ENCODE measurements at regions not wholly inside any gene's neighbourhood (a gene's known extent, or its start where the extent isn't known, plus 50 kb on each side); places are given as distances from the start of the nearest gene placed in this dataset.
"Not testable (repeated sequence)": the region's sequence is repeated elsewhere in the genome, so short reads cannot be mapped to it uniquely, and the experiment has no call there.

GRCh38 chr6:119728935-119729334 is 379.4 kb upstream of the MAN1A1 start:
- H3K27ac ChIP-seq, result no peak overlapping the region
- no peaks in the 10 kb centered on the region for H3K4me1 ChIP-seq
- no peak overlapping the region for H3K4me3 ChIP-seq
- 87 to 91% methylated on average over 3 of the region's 3 CpGs for WGBS, 2 donors
- H3K36me3 ChIP-seq, result no peaks in the 10 kb centered on the region
- H3K27me3 ChIP-seq, result no peaks in the 10 kb centered on the region
- no peak for DNase-seq (ENCODE audit: low spot score in 2 of 2)
- no peaks in the 10 kb centered on the region for H3K9me3 ChIP-seq
- TF ChIP-seq CTCF (IDR thresholded peaks at IDR 0.05), result no peak
- no peak for TF ChIP-seq POLR2A (IDR thresholded peaks at IDR 0.05)
- TF ChIP-seq EP300 (IDR thresholded peaks at IDR 0.05), result no peak

- H3K27me3 ChIP-seq, result no peaks in the 10 kb centered on the region
- 82 to 89% methylated on average over 7 of the region's 7 CpGs for WGBS, 2 donors
Measured at GRCh38 chr6:119728220-119728750, 378.7 kb upstream of the MAN1A1 start.

GRCh38 chr6:119727504-119728219 is 378.1 kb upstream of the MAN1A1 start:
- no peak for DNase-seq (ENCODE audit: low spot score in 2 of 2)
- TF ChIP-seq POLR2A (IDR thresholded peaks at IDR 0.05) (no peak), EP300 (IDR thresholded peaks at IDR 0.05) (no peak), CTCF (IDR thresholded peaks at IDR 0.05) (no peak)
- Histone ChIP-seq H3K9me3 (peaks cover 0 to 4% (median 0%) of the 10 kb centered on the region in 4 donors), H3K4me1 (no peaks in the 10 kb centered on the region), H3K27me3 (no peaks in the 10 kb centered on the region), H3K27ac (no peak overlapping the region), H3K36me3 (no peaks in the 10 kb centered on the region), H3K4me3 (no peak overlapping the region)
- 65% methylated on average over 3 of the region's 3 CpGs for WGBS, 2 donors

More at GRCh38 chr6:119728220-119728750, 378.7 kb upstream of the MAN1A1 start:
- Histone ChIP-seq H3K36me3 (no peaks in the 10 kb centered on the region), H3K4me1 (no peaks in the 10 kb centered on the region), H3K9me3 (no peaks in the 10 kb centered on the region), H3K4me3 (no peak overlapping the region), H3K27ac (no peak overlapping the region)
- TF ChIP-seq CTCF (IDR thresholded peaks at IDR 0.05) (no peak), POLR2A (IDR thresholded peaks at IDR 0.05) (no peak), EP300 (IDR thresholded peaks at IDR 0.05) (no peak)
- no peak for DNase-seq (ENCODE audit: low spot score in 2 of 2)

GRCh38 chr6:119726912-119727311 is 377.4 kb upstream of the MAN1A1 start:
- H3K9me3 ChIP-seq; H3K27ac ChIP-seq; DNase-seq (ENCODE audit: low spot score in 2 of 2); H3K27me3 ChIP-seq; H3K4me1 ChIP-seq; H3K36me3 ChIP-seq; H3K4me3 ChIP-seq: not testable (repeated sequence)

GRCh38 chr6:119726086-119726485 is 376.5 kb upstream of the MAN1A1 start:
- H3K36me3 ChIP-seq, result no peaks in the 10 kb centered on the region
- 88 to 89% methylated on average over 4 of the region's 4 CpGs for WGBS, 2 donors
- H3K9me3 ChIP-seq, result peaks cover 0 to 4% (median 0%) of the 10 kb centered on the region in 4 donors
- H3K27me3 ChIP-seq, result no peaks in the 10 kb centered on the region
- no peak for DNase-seq (ENCODE audit: low spot score in 2 of 2)
- H3K27ac ChIP-seq, result no peak overlapping the region
- no peaks in the 10 kb centered on the region for H3K4me1 ChIP-seq
- no peak overlapping the region for H3K4me3 ChIP-seq
- no peak for TF ChIP-seq CTCF (IDR thresholded peaks at IDR 0.05)
- TF ChIP-seq POLR2A (IDR thresholded peaks at IDR 0.05), result no peak
- no peak for TF ChIP-seq EP300 (IDR thresholded peaks at IDR 0.05)

Data from tibial nerve (tissue), 4 donors.